Gastroesophageal sphincter (tissue), 4 donors: ENCODE measurements at regions not wholly inside any gene's neighbourhood (a gene's known extent, or its start where the extent isn't known, plus 50 kb on each side); places are given as distances from the start of the nearest gene placed in this dataset.

Source experiments
- ATAC-seq: fragments of 150-250 bp; one replicate; pipeline ENCODE4 v1.9.1; 2016; ENCODE audit warnings: mild to moderate bottlenecking, moderate library complexity
- H3K27ac ChIP-seq, 4 donors: fragments of 200-600 bp; sonication (generic) in 3 of 4; 1 replicate in 3 of 4; 2 replicates in 1 of 4; pipeline ENCODE4 v1.5.1; 2016 to 2019
- H3K27me3 ChIP-seq: fragments of 200-600 bp; sonication (generic); one replicate; pipeline ENCODE4 v1.5.1; 2019
- H3K36me3 ChIP-seq, 2 donors: fragments of 200-600 bp; sonication (generic); one replicate each; pipeline ENCODE4 v1.5.1; 2019; ENCODE audit warnings: control low read depth in 1 of 2
- H3K4me1 ChIP-seq, 3 donors: fragments of 200-600 bp; sonication (generic); 1 replicate in 2 of 3; 2 replicates in 1 of 3; pipeline ENCODE4 v1.5.1; 2016 to 2019; ENCODE audit warnings: control low read depth in 2 of 3
- H3K4me3 ChIP-seq, 2 donors: fragments of 200-600 bp; sonication (generic); one replicate each; pipeline ENCODE4 v1.5.1; 2019; ENCODE audit warnings: mild to moderate bottlenecking in 1 of 2, moderate library complexity in 1 of 2
- H3K9me3 ChIP-seq, 3 donors: fragments of 200-600 bp; sonication (generic); one replicate each; pipeline ENCODE4 v1.5.1; 2017 to 2019; ENCODE audit warnings: control low read depth in 2 of 3
- CTCF ChIP-seq, 4 experiments: fragments of 200-600 bp in 2 of 4; fragments of 450-650 bp in 2 of 4; sonication (generic) in 1 of 4; IDR thresholded peaks; one replicate each; pipeline ENCODE4 v1.5.1; 2017 to 2019; ENCODE audit warnings: antibody characterized with exemption in 4 of 4, mild to moderate bottlenecking in 2 of 4, moderate library complexity in 2 of 4
- EP300 ChIP-seq: sonication (generic); formaldehyde crosslinking; IDR thresholded peaks from one replicate; pipeline ENCODE4 v1.6.1; 2017; ENCODE audit warnings: antibody characterized with exemption, mild to moderate bottlenecking
- POLR2A ChIP-seq, 2 donors: fragments of 450-650 bp; IDR thresholded peaks; one replicate each; pipeline ENCODE4 v1.6.1; 2017; ENCODE audit warnings: antibody characterized with exemption in 2 of 2, mild to moderate bottlenecking in 2 of 2, moderate library complexity in 1 of 2
- POLR2AphosphoS5 ChIP-seq: sonication (generic); formaldehyde crosslinking; IDR thresholded peaks from one replicate; pipeline ENCODE4 v1.6.1; 2017; ENCODE audit warnings: antibody characterized with exemption
- WGBS, 2 donors: methylation state at CpG; one replicate each; pipeline ENCODE4 v1.1.5; 2018; ENCODE audit warnings: low coverage in 1 of 2; 5-methylcytosine and 5-hydroxymethylcytosine counted together

DNA sequence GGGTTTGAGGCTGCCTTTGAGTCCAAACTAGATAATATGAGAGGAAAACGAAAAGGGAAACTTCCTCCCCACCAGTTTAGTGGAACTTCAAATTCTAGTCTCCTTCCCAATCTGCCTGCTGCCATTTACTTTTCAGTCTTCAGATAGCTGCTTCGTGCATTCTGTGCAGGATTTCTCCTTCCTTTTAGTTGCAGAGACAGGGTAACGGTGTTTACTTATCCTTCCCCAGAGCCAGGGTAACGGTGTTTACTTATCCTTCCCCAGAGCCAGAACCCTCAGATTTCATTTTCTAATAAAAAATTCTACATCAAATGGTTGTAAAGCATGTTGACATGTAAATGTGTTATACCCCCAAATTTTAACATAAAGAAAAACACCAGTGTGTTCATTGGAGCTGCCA lies 282.6 kb downstream of the VPS13C start:
- Histone ChIP-seq H3K27me3 (peaks cover 20% of the 10 kb centered on the region), H3K9me3 (no peaks in the 10 kb centered on the region), H3K4me1 (no peaks in the 10 kb centered on the region), H3K36me3 (no peaks in the 10 kb centered on the region), H3K4me3 (no peak overlapping the region), H3K27ac (no peak overlapping the region)
- no peak for TF ChIP-seq CTCF (IDR thresholded peaks at IDR 0.05)
- TF ChIP-seq POLR2AphosphoS5, result no peak
- no peak for TF ChIP-seq POLR2A (IDR thresholded peaks at IDR 0.05)
- TF ChIP-seq EP300, result no peak
- 23 to 43% methylated on average over 4 of the region's 4 CpGs for WGBS, 2 donors
- no peak for ATAC-seq

DNA sequence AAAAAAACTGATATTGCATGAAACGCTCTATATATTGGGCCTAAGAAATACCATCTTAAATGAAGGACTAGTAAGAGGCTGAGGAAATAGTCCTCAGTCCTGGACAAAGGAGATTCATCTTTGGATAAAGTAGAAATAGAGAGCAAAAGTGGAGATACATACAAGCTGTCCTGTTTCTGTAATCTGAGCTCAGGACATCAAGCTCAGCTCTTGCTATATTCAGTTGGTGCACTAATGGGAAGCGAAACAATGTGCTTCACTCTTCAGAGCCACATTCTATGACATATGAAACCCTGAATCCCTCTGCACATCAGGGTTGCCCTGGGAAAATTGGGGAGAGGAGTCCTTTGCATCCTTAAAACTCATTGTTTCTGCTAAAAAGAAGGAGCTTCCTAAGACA lies 290.7 kb downstream of the VPS13C start:
- Histone ChIP-seq H3K4me1 (no peaks in the 10 kb centered on the region), H3K36me3 (no peaks in the 10 kb centered on the region), H3K4me3 (no peak overlapping the region), H3K27me3 (no peaks in the 10 kb centered on the region), H3K9me3 (peaks cover 0 to 15% (median 0%) of the 10 kb centered on the region in 3 donors), H3K27ac (no peak overlapping the region)
- 87 to 92% methylated on average over 1 to 2 of the region's 2 CpGs for WGBS, 2 donors
- TF ChIP-seq POLR2A (IDR thresholded peaks at IDR 0.05) (no peak), CTCF (IDR thresholded peaks at IDR 0.05) (no peak), POLR2AphosphoS5 (no peak), EP300 (no peak)
- ATAC-seq, result no peak

GRCh38 chr15:61768131-61768530 lies 292.1 kb downstream of the VPS13C start:
- TF ChIP-seq POLR2A (IDR thresholded peaks at IDR 0.05) (no peak), CTCF (IDR thresholded peaks at IDR 0.05) (no peak), POLR2AphosphoS5 (no peak), EP300 (no peak)
- Histone ChIP-seq H3K4me1 (no peaks in the 10 kb centered on the region), H3K4me3 (no peak overlapping the region), H3K9me3 (peaks cover 0 to 15% (median 0%) of the 10 kb centered on the region in 3 donors), H3K27ac (no peak overlapping the region), H3K27me3 (no peaks in the 10 kb centered on the region), H3K36me3 (no peaks in the 10 kb centered on the region)
- no peak for ATAC-seq
- WGBS, 2 donors, result 35 to 69% methylated on average over 2 of the region's 2 CpGs

DNA sequence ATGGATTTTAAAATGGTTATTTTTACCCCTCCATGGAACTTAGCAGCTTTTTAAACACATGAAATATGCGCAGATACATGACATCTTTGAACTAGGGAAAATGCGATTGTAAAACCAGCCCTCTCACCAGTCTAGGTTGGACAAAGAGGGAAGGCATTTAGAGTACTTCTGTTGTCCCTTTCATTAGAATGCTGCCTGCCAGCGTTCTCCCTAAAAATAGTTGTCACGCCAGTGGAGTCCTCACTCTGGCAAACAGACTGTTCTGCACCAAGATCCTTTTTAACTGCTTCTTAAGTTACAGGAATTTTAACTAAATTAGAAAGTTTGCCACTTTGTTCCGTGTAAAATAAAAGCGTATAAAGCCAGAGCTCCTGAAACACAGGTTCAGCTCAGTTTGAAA lies 295.3 kb downstream of the VPS13C start:
- ATAC-seq, result no peak
- WGBS, 2 donors, result 68 to 77% methylated on average over 6 of the region's 6 CpGs
- H3K36me3 ChIP-seq, result no peaks in the 10 kb centered on the region
- H3K27me3 ChIP-seq, result no peaks in the 10 kb centered on the region
- H3K4me1 ChIP-seq, result no peaks in the 10 kb centered on the region
- no peaks in the 10 kb centered on the region for H3K9me3 ChIP-seq
- TF ChIP-seq EP300, result no peak
- TF ChIP-seq CTCF (IDR thresholded peaks at IDR 0.05), result no peak
- TF ChIP-seq POLR2AphosphoS5, result no peak
- TF ChIP-seq POLR2A (IDR thresholded peaks at IDR 0.05), result no peak
- no peak overlapping the region for H3K4me3 ChIP-seq
- H3K27ac ChIP-seq, result no peak overlapping the region

DNA sequence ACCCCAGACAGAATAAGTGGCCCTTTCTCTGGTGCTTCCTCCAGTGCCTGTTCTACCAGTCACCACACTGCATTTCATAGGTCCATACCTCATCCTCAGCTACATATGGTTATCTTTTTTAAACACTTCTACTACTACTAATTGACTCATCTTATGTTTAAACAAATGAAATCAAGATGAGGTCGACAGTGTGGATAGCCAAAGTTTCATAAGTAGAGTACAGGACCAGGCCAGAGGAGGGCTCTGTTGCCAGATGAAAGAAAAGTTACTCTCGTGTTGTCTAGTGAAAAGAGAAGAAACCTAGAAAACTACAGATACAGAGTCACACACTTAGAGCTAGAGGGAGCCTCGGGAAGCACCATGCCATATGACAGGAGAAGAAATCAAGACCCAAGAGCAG lies 296.1 kb downstream of the VPS13C start:
- 35 to 53% methylated on average over 2 to 3 of the region's 3 CpGs for WGBS, 2 donors
- no peak for ATAC-seq
- Histone ChIP-seq H3K27ac (no peak overlapping the region), H3K4me3 (no peak overlapping the region), H3K27me3 (no peaks in the 10 kb centered on the region), H3K36me3 (no peaks in the 10 kb centered on the region), H3K4me1 (no peaks in the 10 kb centered on the region), H3K9me3 (no peaks in the 10 kb centered on the region)
- TF ChIP-seq EP300 (no peak), CTCF (IDR thresholded peaks at IDR 0.05) (no peak), POLR2A (IDR thresholded peaks at IDR 0.05) (no peak), POLR2AphosphoS5 (no peak)
